GM18505 (cell line): ENCODE measurements at regions not wholly inside any gene's neighbourhood (a gene's known extent, or its start where the extent isn't known, plus 50 kb on each side); places are given as distances from the start of the nearest gene placed in this dataset.

ENCODE experiments used
- ATAC-seq: cut with Tn5 transposase; IDR thresholded peaks from one replicate; pipeline ENCODE4 v1.9.1; 2021; ENCODE audit not compliant: unreplicated experiment
- POLR2A ChIP-seq: IDR thresholded peaks from 4 replicates; pipeline ENCODE4 v1.6.1; 2011; ENCODE audit warnings: borderline replicate concordance; ENCODE audit not compliant: insufficient read depth, insufficient read length; ENCODE audit errors: extremely low read depth

DNA sequence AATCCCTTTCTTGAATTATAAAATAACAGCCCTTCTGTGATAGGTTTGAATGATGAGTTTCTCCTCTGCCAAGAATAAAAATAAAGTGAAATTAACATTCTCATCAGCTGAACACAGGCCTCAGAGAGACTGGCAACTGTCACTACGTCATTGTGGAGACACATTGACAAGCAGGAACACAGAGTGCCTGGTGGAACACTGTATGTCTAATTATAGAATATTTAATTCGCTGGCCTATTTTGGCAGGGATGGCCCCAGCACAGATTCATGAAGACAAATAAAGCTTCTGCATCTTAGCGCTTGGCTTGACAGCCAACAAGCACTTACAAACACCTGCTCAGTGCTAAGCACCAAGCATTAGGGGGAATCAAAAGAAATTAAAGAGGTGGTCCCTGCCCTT, 52.0 kb upstream of the SMYD2 start:
- no peak for TF ChIP-seq POLR2A
- ATAC-seq, result no peak

DNA sequence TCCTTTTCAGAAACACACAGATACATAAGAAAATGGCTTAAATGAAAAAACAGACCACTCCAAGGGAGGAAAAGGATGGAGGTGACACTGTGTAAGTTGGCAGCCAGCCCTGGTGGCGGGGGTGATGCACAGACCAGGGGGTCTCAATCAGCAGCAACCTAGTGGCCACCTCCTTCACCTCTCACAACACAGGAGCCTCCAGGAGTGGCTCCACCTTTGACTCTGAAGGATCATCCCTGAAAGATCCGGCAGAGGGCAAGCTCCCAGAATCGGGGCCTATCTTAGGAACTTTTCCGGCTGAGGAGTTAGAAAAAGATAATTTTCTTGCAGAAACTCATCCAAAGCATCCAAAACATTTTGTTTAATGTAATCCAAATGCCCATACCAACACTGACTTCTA, 51.2 kb upstream of the SMYD2 start:
- TF ChIP-seq POLR2A, result no peak
- no peak for ATAC-seq
